ENCODE measurements at regions not wholly inside any gene's neighbourhood (a gene's known extent, or its start where the extent isn't known, plus 50 kb on each side); places are given as distances from the start of the nearest gene placed in this dataset.

- TF ChIP-seq POLR2A (IDR thresholded peaks at IDR 0.05; ENCODE audit: low read length) (no peak), GATA1 (IDR thresholded peaks at IDR 0.05; ENCODE audit: low read depth, low read length) (no peak)
These were observed 107.3 kb upstream of the TRPM1 start for GRCh38 chr15:31208817-31209216.

Data from erythroblast (primary cell).